Hematopoietic multipotent progenitor cell treated with erythropoietin and hydrocortisone succinate and interleukin-3 and kit ligand, for 15 days (in vitro differentiated cells): ENCODE measurements at regions not wholly inside any gene's neighbourhood (a gene's known extent, or its start where the extent isn't known, plus 50 kb on each side); places are given as distances from the start of the nearest gene placed in this dataset.
"Not testable (repeated sequence)": the region's sequence is repeated elsewhere in the genome, so short reads cannot be mapped to it uniquely, and the experiment has no call there.

Experiments
- DNase-seq: peaks from one replicate; pipeline ENCODE4 v3.0.0-alpha.2; 2015; ENCODE audit warnings: low spot score

GRCh38 chr5:121497176-121497575 lies 354.5 kb upstream of the FTMT start:
- DNase-seq = no peak

- DNase-seq = no peak
Observed at GRCh38 chr5:121500310-121500709, 351.4 kb upstream of the FTMT start.

GRCh38 chr5:121503111-121503840 lies 348.4 kb upstream of the FTMT start:
- peak; percentile 6 for DNase-seq

- DNase-seq = no peak
Observed at GRCh38 chr5:121516997-121517396, 334.7 kb upstream of the FTMT start.

- no peak for DNase-seq
Observed at GRCh38 chr5:121525706-121526105, 326.0 kb upstream of the FTMT start.

GRCh38 chr5:121526908-121527307 lies 324.8 kb upstream of the FTMT start:
- no peak for DNase-seq

GRCh38 chr5:121533814-121534213 lies 317.9 kb upstream of the FTMT start:
- no peak for DNase-seq

GRCh38 chr5:121550989-121551388 lies 300.7 kb upstream of the FTMT start:
- no peak for DNase-seq

- no peak for DNase-seq
Observed at GRCh38 chr5:121559832-121560231, 291.9 kb upstream of the FTMT start.

GRCh38 chr5:121572061-121572460 lies 279.6 kb upstream of the FTMT start:
- no peak for DNase-seq

GRCh38 chr5:121573721-121574382 lies 277.8 kb upstream of the FTMT start:
- no peak for DNase-seq

- DNase-seq = no peak
Observed at GRCh38 chr5:121581588-121581987, 270.1 kb upstream of the FTMT start.

GRCh38 chr5:121596882-121597281 lies 254.8 kb upstream of the FTMT start:
- no peak for DNase-seq

GRCh38 chr5:121608826-121609225 lies 242.9 kb upstream of the FTMT start:
- DNase-seq = no peak

- DNase-seq = no peak
Observed at GRCh38 chr5:121624035-121624434, 227.6 kb upstream of the FTMT start.

- DNase-seq = no peak
Observed at GRCh38 chr5:121628783-121629182, 222.9 kb upstream of the FTMT start.

- DNase-seq = no peak
Observed at GRCh38 chr5:121630402-121630801, 221.3 kb upstream of the FTMT start.

- no peak for DNase-seq
Observed at GRCh38 chr5:121634946-121635345, 216.7 kb upstream of the FTMT start.

GRCh38 chr5:121638126-121638525 lies 213.6 kb upstream of the FTMT start:
- no peak for DNase-seq

GRCh38 chr5:121640298-121640697 lies 211.4 kb upstream of the FTMT start:
- no peak for DNase-seq

- DNase-seq = no peak
Observed at GRCh38 chr5:121658221-121658620, 193.5 kb upstream of the FTMT start.

GRCh38 chr5:121660142-121660541 lies 191.5 kb upstream of the FTMT start:
- no peak for DNase-seq

GRCh38 chr5:121665542-121665941 lies 186.1 kb upstream of the FTMT start:
- not testable (repeated sequence) for DNase-seq

- DNase-seq = no peak
Observed at GRCh38 chr5:121667292-121667691, 184.4 kb upstream of the FTMT start.
